M059J (cell line): ENCODE measurements at regions not wholly inside any gene's neighbourhood (a gene's known extent, or its start where the extent isn't known, plus 50 kb on each side); places are given as distances from the start of the nearest gene placed in this dataset.
A peak's percentile ranks its signal among the peaks of the same experiment; 100 is the strongest.
"Not testable (repeated sequence)": the region's sequence is repeated elsewhere in the genome, so short reads cannot be mapped to it uniquely, and the experiment has no call there.

ENCODE experiments used
- DNase-seq: peaks from one replicate; pipeline ENCODE4 v3.0.0-alpha.2; 2012; ENCODE audit warnings: low read depth

- peak; percentile 10 for DNase-seq
These were observed 52.6 kb upstream of the SP8 start for GRCh38 chr7:20839196-20839735.

- no peak for DNase-seq
These were observed 53.3 kb upstream of the SP8 start for GRCh38 chr7:20839987-20840386.

- no peak for DNase-seq
These were observed 60.1 kb upstream of the SP8 start for GRCh38 chr7:20846791-20847190.

- DNase-seq = no peak
These were observed 72.3 kb upstream of the SP8 start for GRCh38 chr7:20858951-20859350.

- DNase-seq = no peak
These were observed 74.8 kb upstream of the SP8 start for GRCh38 chr7:20861468-20861867.

GRCh38 chr7:20862554-20862953 is 75.9 kb upstream of the SP8 start:
- DNase-seq = no peak

- no peak for DNase-seq
These were observed 77.5 kb upstream of the SP8 start for GRCh38 chr7:20864221-20864620.

GRCh38 chr7:20865684-20866083 is 79.0 kb upstream of the SP8 start:
- DNase-seq = no peak

GRCh38 chr7:20870977-20871376 is 84.3 kb upstream of the SP8 start:
- no peak for DNase-seq

- no peak for DNase-seq
These were observed 106.1 kb upstream of the SP8 start for GRCh38 chr7:20892776-20893175.

GRCh38 chr7:20894806-20895205 is 108.1 kb upstream of the SP8 start:
- DNase-seq = no peak

GRCh38 chr7:20895563-20895962 is 108.9 kb upstream of the SP8 start:
- peak; percentile 26 for DNase-seq

- no peak for DNase-seq
These were observed 110.3 kb upstream of the SP8 start for GRCh38 chr7:20896996-20897395.

- no peak for DNase-seq
These were observed 120.2 kb upstream of the SP8 start for GRCh38 chr7:20906801-20907453.

- no peak for DNase-seq
These were observed 124.4 kb upstream of the SP8 start for GRCh38 chr7:20911081-20911480.

- no peak for DNase-seq
These were observed 127.2 kb upstream of the SP8 start for GRCh38 chr7:20913853-20914252.

- no peak for DNase-seq
These were observed 129.6 kb upstream of the SP8 start for GRCh38 chr7:20916311-20916710.

- no peak for DNase-seq
These were observed 130.9 kb upstream of the SP8 start for GRCh38 chr7:20917603-20918002.

- no peak for DNase-seq
These were observed 131.5 kb upstream of the SP8 start for GRCh38 chr7:20918156-20918555.

- DNase-seq = not testable (repeated sequence)
These were observed 140.5 kb upstream of the SP8 start for GRCh38 chr7:20927178-20927577.

GRCh38 chr7:20927976-20928375 is 141.3 kb upstream of the SP8 start:
- no peak for DNase-seq

GRCh38 chr7:20929199-20929598 is 142.5 kb upstream of the SP8 start:
- no peak for DNase-seq

- DNase-seq = no peak
These were observed 145.1 kb upstream of the SP8 start for GRCh38 chr7:20931739-20932138.
